Muscle of leg (tissue), 3 donors: ENCODE measurements at regions not wholly inside any gene's neighbourhood (a gene's known extent, or its start where the extent isn't known, plus 50 kb on each side); places are given as distances from the start of the nearest gene placed in this dataset.

Experiments used
- DNase-seq: peaks from one replicate; pipeline ENCODE4 v3.0.0; 2013
- H3K27ac ChIP-seq: one replicate; pipeline ENCODE4 v1.5.1; 2013; ENCODE audit warnings: mild to moderate bottlenecking, low read length, control low read depth
- H3K27me3 ChIP-seq: one replicate; pipeline ENCODE4 v1.6.1; 2013; ENCODE audit warnings: low read length; ENCODE audit not compliant: control insufficient read depth, insufficient read depth
- H3K36me3 ChIP-seq: one replicate; pipeline ENCODE4 v1.6.1; 2013; ENCODE audit warnings: low read length; ENCODE audit not compliant: control insufficient read depth, insufficient read depth
- H3K4me1 ChIP-seq: one replicate; pipeline ENCODE4 v1.6.1; 2013; ENCODE audit warnings: low read length; ENCODE audit not compliant: control insufficient read depth, insufficient read depth
- H3K4me3 ChIP-seq: one replicate; pipeline ENCODE4 v1.5.1; 2013; ENCODE audit warnings: low read length, control low read depth
- H3K9me3 ChIP-seq: replicated peaks from 2 replicates; pipeline ENCODE4 v1.6.1; 2013; ENCODE audit warnings: low read depth, low read length; ENCODE audit not compliant: control insufficient read depth
- WGBS: methylation state at CpG from one replicate; pipeline ENCODE4 v1.1.5; 2013; ENCODE audit warnings: missing lambda C conversion rate; ENCODE audit not compliant: insufficient coverage; 5-methylcytosine and 5-hydroxymethylcytosine counted together

DNA sequence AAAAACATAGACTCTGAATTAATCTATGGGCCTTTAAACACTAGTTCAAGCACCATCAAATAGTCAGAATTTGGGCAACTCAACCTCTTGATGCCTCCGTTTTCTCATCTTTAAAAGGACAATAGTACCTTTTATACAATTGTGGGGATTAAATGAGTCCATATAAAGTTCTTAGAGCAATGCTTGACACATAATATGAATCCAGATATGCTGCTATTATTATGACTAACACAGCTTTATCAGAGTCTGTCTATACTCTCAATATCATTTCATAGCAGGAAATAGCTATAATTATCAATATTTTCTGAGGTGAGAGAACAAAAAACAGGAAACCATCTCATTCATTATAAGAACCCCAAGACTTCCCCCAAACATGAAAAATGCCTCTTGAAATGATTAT, 430.5 kb upstream of the XYLT1 start:
- Histone ChIP-seq H3K36me3 (no peaks in the 10 kb centered on the region), H3K4me1 (no peaks in the 10 kb centered on the region), H3K9me3 (no peaks in the 10 kb centered on the region), H3K27me3 (no peaks in the 10 kb centered on the region), H3K4me3 (no peak overlapping the region), H3K27ac (no peak overlapping the region)
- DNase-seq = no peak
- WGBS = no CpG with 5 or more reads among the region's 1 CpG

DNA sequence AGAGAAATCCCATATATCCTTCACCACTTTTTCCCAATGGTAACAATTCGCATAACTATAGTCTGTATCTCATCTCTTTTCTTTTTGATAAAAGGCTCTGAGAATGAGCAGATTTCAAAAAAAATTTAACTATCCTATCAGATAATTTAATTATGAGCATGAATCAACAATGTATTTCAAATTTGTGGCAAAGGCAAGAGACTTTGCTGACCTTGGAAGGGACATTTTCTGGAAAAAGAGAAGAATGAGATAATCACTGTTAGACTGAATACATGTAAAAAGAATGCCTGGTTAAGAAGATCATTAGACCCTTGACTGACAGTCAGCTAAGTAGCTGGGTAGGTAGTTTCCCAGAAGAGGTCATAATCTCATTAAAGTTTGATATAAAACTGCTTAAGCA, 428.4 kb upstream of the XYLT1 start:
- DNase-seq = no peak
- Histone ChIP-seq H3K4me3 (no peak overlapping the region), H3K27me3 (no peaks in the 10 kb centered on the region), H3K36me3 (no peaks in the 10 kb centered on the region), H3K27ac (no peak overlapping the region), H3K4me1 (no peaks in the 10 kb centered on the region), H3K9me3 (no peaks in the 10 kb centered on the region)
- no CpG with 5 or more reads among the region's 1 CpG for WGBS

DNA sequence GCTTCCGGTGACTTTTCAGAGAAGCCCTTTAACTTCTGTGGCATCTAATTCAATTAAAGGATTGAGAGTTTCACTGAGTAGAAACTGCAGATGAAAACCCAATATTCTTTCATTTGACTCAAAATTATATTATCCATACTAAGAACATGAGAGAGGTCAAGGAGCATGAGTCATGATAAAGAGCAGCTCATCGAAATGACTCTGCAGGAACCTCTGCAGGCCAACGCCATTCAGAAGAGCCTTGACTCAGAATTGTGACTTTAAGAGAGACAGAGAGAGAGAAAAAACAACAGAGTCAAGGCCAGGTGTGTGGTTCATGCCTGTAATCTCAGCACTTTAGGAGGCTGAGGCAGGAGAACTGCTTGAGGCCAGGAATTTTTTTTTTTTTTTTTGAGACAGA, 417.2 kb upstream of the XYLT1 start:
- no peak overlapping the region for H3K27ac ChIP-seq
- 91% methylated on average over 2 of the region's 3 CpGs for WGBS
- no peaks in the 10 kb centered on the region for H3K27me3 ChIP-seq
- H3K4me3 ChIP-seq = no peak overlapping the region
- H3K36me3 ChIP-seq = no peaks in the 10 kb centered on the region
- DNase-seq = no peak
- no peaks in the 10 kb centered on the region for H3K9me3 ChIP-seq
- peaks cover 2% of the 10 kb centered on the region for H3K4me1 ChIP-seq

DNA sequence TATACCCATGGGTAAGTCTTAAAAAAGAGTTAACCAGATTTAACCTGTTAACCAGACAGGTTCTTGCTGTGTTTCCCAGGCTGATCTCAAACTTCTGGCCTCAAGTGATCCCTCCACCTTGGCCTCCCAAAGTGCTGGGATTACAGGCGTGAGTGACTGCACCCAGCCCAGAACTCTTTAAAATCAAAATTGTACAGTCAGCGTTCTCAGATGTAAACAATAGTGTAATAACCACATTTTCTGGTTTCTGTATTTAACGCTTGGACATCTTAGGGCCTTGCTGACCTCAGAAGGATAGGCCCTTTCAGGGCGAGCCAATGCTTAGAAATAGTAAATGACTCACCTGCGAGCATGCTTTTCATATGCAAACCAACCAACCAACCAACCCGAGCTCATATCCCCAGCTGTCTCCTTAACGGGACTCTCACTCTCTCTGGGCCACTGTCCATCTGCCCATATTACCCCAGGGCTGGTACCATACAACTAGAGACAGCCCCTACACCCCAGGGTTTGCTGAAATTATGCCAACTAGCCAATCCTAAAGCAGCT, 415.0 kb upstream of the XYLT1 start:
- 81% methylated on average over 6 of the region's 7 CpGs for WGBS
- Histone ChIP-seq H3K27me3 (no peaks in the 10 kb centered on the region), H3K27ac (no peak overlapping the region), H3K9me3 (no peaks in the 10 kb centered on the region), H3K4me1 (peaks cover 2% of the 10 kb centered on the region), H3K36me3 (no peaks in the 10 kb centered on the region), H3K4me3 (no peak overlapping the region)
- no peak for DNase-seq

DNA sequence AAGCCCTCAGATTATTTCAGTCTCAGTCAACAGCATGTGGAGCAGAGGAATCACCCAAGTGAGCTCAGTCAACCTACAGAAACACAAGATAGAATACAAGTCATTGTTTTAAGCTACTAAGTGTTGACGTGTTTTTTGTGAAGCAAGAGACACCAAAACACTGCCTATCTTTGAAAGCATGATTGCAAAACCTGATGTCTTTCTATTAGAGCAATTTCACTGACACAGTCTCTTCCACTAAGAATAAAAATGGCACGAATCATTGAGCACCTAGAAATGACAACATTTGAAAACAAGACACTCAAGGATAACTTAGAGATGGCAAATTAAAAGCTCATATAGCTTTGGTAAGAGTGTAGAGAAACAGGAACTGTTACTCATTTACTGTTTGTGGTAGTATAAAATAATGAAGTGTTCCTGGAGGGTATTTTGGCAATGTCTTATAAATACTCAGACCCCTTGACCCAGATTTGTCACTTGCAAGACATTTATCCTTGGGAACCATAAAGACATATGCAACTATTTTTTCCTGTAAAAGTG, 407.1 kb upstream of the XYLT1 start:
- Histone ChIP-seq H3K4me3 (no peak overlapping the region), H3K27ac (no peak overlapping the region), H3K9me3 (no peaks in the 10 kb centered on the region), H3K27me3 (no peaks in the 10 kb centered on the region), H3K36me3 (no peaks in the 10 kb centered on the region), H3K4me1 (no peaks in the 10 kb centered on the region)
- WGBS = no CpG with 5 or more reads among the region's 2 CpGs
- DNase-seq = no peak

DNA sequence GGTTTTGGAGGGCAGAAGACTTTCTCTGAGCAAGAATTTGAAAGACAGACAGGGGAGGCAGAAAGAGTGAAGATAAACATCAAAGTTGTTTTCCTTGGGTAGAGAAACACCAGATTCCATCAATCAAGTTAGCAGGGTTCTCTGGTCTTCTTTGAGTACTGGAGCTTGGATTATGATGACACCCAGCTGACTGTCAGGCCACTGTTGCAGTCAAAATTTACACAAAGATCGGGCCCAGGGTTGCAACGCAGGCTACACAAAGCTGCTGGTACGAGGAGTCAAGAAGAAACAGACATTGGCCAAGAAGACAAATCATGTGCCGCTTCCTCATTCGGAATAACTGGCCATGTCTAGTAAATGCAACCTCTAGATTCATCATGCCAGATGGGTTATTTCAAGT, 396.2 kb upstream of the XYLT1 start:
- no peaks in the 10 kb centered on the region for H3K4me1 ChIP-seq
- no peak overlapping the region for H3K27ac ChIP-seq
- no peaks in the 10 kb centered on the region for H3K36me3 ChIP-seq
- no peak for DNase-seq
- H3K27me3 ChIP-seq = no peaks in the 10 kb centered on the region
- H3K9me3 ChIP-seq = no peaks in the 10 kb centered on the region
- 74% methylated on average over 4 of the region's 5 CpGs for WGBS
- no peak overlapping the region for H3K4me3 ChIP-seq

DNA sequence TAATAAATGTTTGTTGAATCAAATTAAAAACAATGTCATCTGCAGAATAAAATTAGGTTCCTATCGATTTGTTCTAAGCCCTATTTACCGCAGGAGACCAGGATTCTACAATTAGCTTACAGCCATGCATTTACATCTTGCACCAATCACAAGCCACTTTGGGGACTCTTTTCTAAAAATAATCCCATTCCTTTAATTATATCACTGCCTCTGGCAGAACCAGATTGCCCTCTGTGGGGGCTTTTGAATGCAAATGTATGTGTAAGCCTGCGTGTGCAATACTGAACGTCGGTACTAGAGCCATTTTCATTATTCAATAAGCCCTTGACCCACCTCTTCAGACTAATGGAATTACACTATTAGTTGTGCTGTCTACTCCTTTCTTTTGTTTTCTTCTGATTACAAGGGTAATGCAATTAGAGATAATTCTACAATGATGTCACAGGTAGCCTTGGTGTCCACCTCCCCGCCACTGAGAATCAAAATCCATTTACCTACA, 391.3 kb upstream of the XYLT1 start:
- 100% methylated on average over 2 of the region's 6 CpGs for WGBS

DNA sequence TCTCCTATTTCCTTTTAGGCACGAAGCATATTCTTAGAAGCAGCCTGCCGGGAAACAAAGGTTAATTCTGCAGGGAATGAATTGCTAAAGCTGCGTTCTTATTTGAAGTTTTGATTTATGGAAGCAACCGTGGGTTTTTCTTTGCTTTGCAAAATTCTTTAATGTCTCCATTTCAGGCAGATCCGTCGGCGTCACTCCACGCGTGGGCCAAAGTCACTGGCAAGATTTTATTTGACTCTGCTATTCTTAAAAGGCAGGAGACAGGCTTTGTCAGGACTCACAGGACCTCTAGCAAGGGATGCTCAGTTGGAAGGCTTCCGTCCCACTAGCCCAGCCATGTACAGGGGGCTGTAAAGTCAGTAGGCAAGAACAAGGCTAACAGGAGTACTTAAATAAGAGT, 387.3 kb upstream of the XYLT1 start:
- Histone ChIP-seq H3K4me3 (no peak overlapping the region), H3K9me3 (no peaks in the 10 kb centered on the region), H3K36me3 (no peaks in the 10 kb centered on the region), H3K27ac (no peak overlapping the region), H3K4me1 (no peaks in the 10 kb centered on the region), H3K27me3 (no peaks in the 10 kb centered on the region)
- 30% methylated on average over 8 of the region's 10 CpGs for WGBS
- DNase-seq = no peak

More for the DNA sequence above, 391.3 kb upstream of the XYLT1 start:
- Histone ChIP-seq H3K27me3 (no peaks in the 10 kb centered on the region), H3K4me3 (no peak overlapping the region), H3K27ac (no peak overlapping the region), H3K36me3 (no peaks in the 10 kb centered on the region), H3K4me1 (no peaks in the 10 kb centered on the region), H3K9me3 (no peaks in the 10 kb centered on the region)
- DNase-seq = no peak

DNA sequence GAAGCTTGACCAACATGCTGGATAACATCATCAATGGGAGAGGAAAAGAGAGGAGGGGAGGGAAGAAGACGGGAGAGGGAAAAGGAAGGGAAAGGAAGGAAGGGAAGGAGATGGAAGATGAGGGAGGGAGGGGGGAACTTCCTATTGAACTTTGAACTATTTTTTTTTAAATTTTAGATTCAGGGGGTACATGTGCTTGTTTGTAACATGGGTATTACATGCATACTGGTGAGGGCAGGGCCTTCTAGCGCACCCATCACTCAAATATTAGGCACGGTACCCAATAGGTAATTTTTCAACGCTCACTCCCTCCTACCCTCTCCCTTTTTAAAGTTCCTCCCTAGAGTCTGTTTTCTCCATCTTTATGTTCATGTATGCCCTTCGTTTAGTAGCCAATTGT, 383.2 kb upstream of the XYLT1 start:
- Histone ChIP-seq H3K9me3 (no peaks in the 10 kb centered on the region), H3K36me3 (no peaks in the 10 kb centered on the region), H3K27me3 (peaks cover 2% of the 10 kb centered on the region), H3K27ac (no peak overlapping the region), H3K4me1 (no peaks in the 10 kb centered on the region), H3K4me3 (no peak overlapping the region)
- no peak for DNase-seq
- 40% methylated on average over 1 of the region's 5 CpGs for WGBS

DNA sequence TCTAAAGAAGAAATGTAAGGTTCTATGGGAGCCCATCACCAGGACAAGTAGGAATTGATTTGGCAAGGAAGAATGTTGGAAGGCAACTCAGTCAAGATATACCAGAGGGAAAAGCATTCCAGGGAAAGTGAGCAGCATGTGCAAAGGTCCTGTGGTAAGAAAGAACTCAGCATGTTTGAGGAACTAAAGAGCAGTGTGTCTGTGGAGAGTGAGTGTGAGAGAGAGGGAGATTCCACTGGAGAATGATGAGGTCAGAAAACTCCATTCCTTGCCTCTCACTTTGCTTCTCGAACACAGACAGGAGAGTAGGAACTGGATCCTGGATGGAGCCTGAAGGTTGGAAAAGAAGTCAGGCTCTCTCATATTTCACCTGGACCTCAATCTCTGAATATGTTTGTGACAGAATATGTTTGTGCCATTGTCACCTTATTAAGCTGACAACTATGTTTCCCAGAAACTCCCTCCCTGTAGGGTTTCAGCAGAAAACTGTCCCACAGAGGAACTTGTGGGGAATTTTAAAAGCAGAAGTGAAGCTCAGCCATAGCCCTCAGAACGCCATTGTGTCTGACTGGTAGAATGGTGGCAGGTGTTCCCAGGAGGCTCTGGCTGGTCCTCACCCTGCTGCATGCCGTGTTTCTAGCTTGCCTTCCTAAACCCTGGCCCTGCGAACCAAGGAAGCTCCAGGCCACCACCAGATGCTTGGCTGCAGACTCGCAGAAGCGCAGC, 382.4 kb upstream of the XYLT1 start:
- no peaks in the 10 kb centered on the region for H3K4me1 ChIP-seq
- WGBS = 87% methylated on average over 5 of the region's 6 CpGs
- H3K27ac ChIP-seq = no peak overlapping the region
- H3K4me3 ChIP-seq = no peak overlapping the region
- no peaks in the 10 kb centered on the region for H3K36me3 ChIP-seq
- H3K9me3 ChIP-seq = no peaks in the 10 kb centered on the region
- no peak for DNase-seq
- H3K27me3 ChIP-seq = peaks cover 2% of the 10 kb centered on the region
